HepG2 (cell line): ENCODE measurements at regions not wholly inside any gene's neighbourhood (a gene's known extent, or its start where the extent isn't known, plus 50 kb on each side); places are given as distances from the start of the nearest gene placed in this dataset.

Experiments used
- ATAC-seq: fragments of 200-7000 bp; cut with Tn5 transposase; 3 replicates; pipeline ENCODE4 v1.9.1; 2020; ENCODE audit warnings: mild to moderate bottlenecking, moderate library complexity
- BruUV-seq: library from RNA; stranded (reverse); fragments of 400-500 nt; replicated peaks from 2 replicates; lab custom pipeline; 2021; lab: Mats Ljungman, UMichigan
- CTCF ChIA-PET: fragments of 300-600 bp; formaldehyde crosslinking; extraction: SDS; loops from one replicate; lab custom pipeline; 2021; ENCODE audit warnings: low total read pairs, inconsistent platforms, low intra/inter-chr PET ratio; lab: Yijun Ruan, JAX
- POLR2A ChIA-PET: fragments of 350-600 bp; sonication (Branson Sonifier 250); formaldehyde crosslinking; loops from one replicate; lab custom pipeline; 2020; ENCODE audit warnings: antibody characterized with exemption, inconsistent platforms; lab: Yijun Ruan, JAX
- DNase-seq: peaks from one replicate; pipeline ENCODE4 v3.0.0-alpha.2; 2015; ENCODE audit warnings: low spot score
- FAIRE-seq: peaks from 3 replicates; lab custom pipeline; 2011; peaks lifted over from hg19 to GRCh38; lab: Jason Lieb, UNC
- H2AFZ ChIP-seq: one replicate; pipeline ENCODE4 v1.6.1; 2011; ENCODE audit warnings: low read length, inconsistent platforms
- H3K27ac ChIP-seq: fragments of 300-600 bp; 3 replicates; pipeline ENCODE4 v1.8.0; 2011; ENCODE audit warnings: mixed run types, mild to moderate bottlenecking, mixed read lengths, low read length, inconsistent platforms; ENCODE audit not compliant: insufficient read depth; ENCODE audit errors: extremely low read length
- H3K27me3 ChIP-seq, 2 experiments: fragments of 200-600 bp in 1 of 2; 2 replicates in 1 of 2; 3 replicates in 1 of 2; pipeline versions ENCODE4 v1.6.0 to v1.8.0; 2011; ENCODE audit warnings: low read length in 2 of 2, mild to moderate bottlenecking in 2 of 2, moderate library complexity in 2 of 2, inconsistent platforms in 1 of 2; ENCODE audit not compliant: insufficient read depth in 2 of 2, control insufficient read depth in 1 of 2
- H3K36me3 ChIP-seq, 2 experiments: fragments of 200-600 bp in 1 of 2; replicated peaks in 1 of 2; 2 replicates in 1 of 2; 3 replicates in 1 of 2; pipeline versions ENCODE4 v1.5.1 to v1.8.0; 2011; ENCODE audit warnings: low read length in 2 of 2, inconsistent platforms in 1 of 2; ENCODE audit not compliant: insufficient read depth in 2 of 2, control insufficient read depth in 1 of 2
- H3K4me1 ChIP-seq: 2 replicates; pipeline ENCODE4 v1.5.1; 2012; ENCODE audit warnings: low read length, inconsistent platforms; ENCODE audit not compliant: insufficient read depth
- H3K4me2 ChIP-seq: 2 replicates; pipeline ENCODE4 v1.6.0; 2011; ENCODE audit warnings: low read depth, low read length, inconsistent platforms
- H3K4me3 ChIP-seq, 3 experiments: fragments of 200-600 bp in 1 of 3; sonication (generic), shearing (Covaris generic) in 1 of 3; replicated peaks in 1 of 3; 2 replicates each; pipeline ENCODE4 v1.5.1; 2011 to 2016; ENCODE audit warnings: low read length in 3 of 3, inconsistent platforms in 2 of 3, low read depth in 2 of 3, mild to moderate bottlenecking in 2 of 3, control low read depth in 1 of 3, mixed read lengths in 1 of 3; ENCODE audit not compliant: insufficient read depth in 1 of 3
- H3K79me2 ChIP-seq: one replicate; pipeline ENCODE4 v1.6.1; 2011; ENCODE audit warnings: low read length, inconsistent platforms; ENCODE audit not compliant: insufficient read depth
- H3K9ac ChIP-seq: 2 replicates; pipeline ENCODE4 v1.6.0; 2011; ENCODE audit warnings: mild to moderate bottlenecking, low read depth, low read length, inconsistent platforms; ENCODE audit not compliant: insufficient read depth
- H3K9me3 ChIP-seq: 2 replicates; pipeline ENCODE4 v1.5.1; 2012; ENCODE audit warnings: mild to moderate bottlenecking, low read length
- H4K20me1 ChIP-seq: 2 replicates; pipeline ENCODE4 v1.6.0; 2011; ENCODE audit warnings: inconsistent platforms, mild to moderate bottlenecking, low read length, moderate library complexity; ENCODE audit not compliant: insufficient read depth
- ATF2 ChIP-seq: sonication (generic); formaldehyde crosslinking; IDR thresholded peaks from 2 replicates; pipeline ENCODE4 v1.4.0; 2020; ENCODE audit warnings: missing genetic modification reagents
- GATA4 ChIP-seq: sonication (generic); IDR thresholded peaks from 2 replicates; pipeline ENCODE4 v1.6.1; 2016; ENCODE audit warnings: antibody characterized with exemption, low read depth, borderline replicate concordance
- MXD1 ChIP-seq: sonication (generic); formaldehyde crosslinking; IDR thresholded peaks from 2 replicates; pipeline ENCODE4 v1.4.0; 2020; ENCODE audit warnings: mild to moderate bottlenecking, missing genetic modification reagents
- RNF219 ChIP-seq: sonication (generic); formaldehyde crosslinking; IDR thresholded peaks from 2 replicates; pipeline ENCODE4 v1.5.0; 2020; ENCODE audit warnings: mild to moderate bottlenecking, missing genetic modification reagents
- SMAD1 ChIP-seq: sonication (generic); formaldehyde crosslinking; IDR thresholded peaks from 2 replicates; pipeline ENCODE4 v1.4.0; 2020; ENCODE audit warnings: missing genetic modification reagents, low read depth, mild to moderate bottlenecking, borderline replicate concordance
- TCF7 ChIP-seq: sonication (generic); IDR thresholded peaks from 2 replicates; pipeline ENCODE4 v1.6.1; 2016; ENCODE audit warnings: antibody characterized with exemption, low read depth
- TOE1 ChIP-seq: sonication (generic); formaldehyde crosslinking; IDR thresholded peaks from 2 replicates; pipeline ENCODE4 v1.4.0; 2020; ENCODE audit warnings: mild to moderate bottlenecking, missing genetic modification reagents
- ZNF761 ChIP-seq: sonication (generic); formaldehyde crosslinking; conservative IDR thresholded peaks from 2 replicates; pipeline ENCODE4 v1.4.0; 2020; ENCODE audit warnings: mild to moderate bottlenecking, missing genetic modification reagents
- WGBS: methylation state at CpG from one replicate; pipeline ENCODE4 v1.1.6; 2017; ENCODE audit warnings: low lambda C conversion rate; 5-methylcytosine and 5-hydroxymethylcytosine counted together
- in situ Hi-C: cut with HindIII; loops from 2 replicates; pipeline ENCODE4 v1.10.0; 2017; ENCODE audit warnings: low pct_unique_long_range_greater_than_20kb; ENCODE audit not compliant: extremely low pct_ligation_motif_present
- intact Hi-C: fragments of 100-400 bp; cut with micrococcal nuclease; formaldehyde crosslinking; loops from one replicate; pipeline ENCODE4 v1.10.0; 2022; ENCODE audit not compliant: unreplicated experiment

GRCh38 chr11:10622957-10623791, 54.7 kb upstream of the LYVE1 start:
- DNase-seq, result no peak
- Histone ChIP-seq H3K9me3 (no peaks in the 10 kb centered on the region), H3K36me3 (no peaks in the 10 kb centered on the region), H3K79me2 (no peaks in the 10 kb centered on the region), H3K4me2 (no peak overlapping the region), H3K27me3 (peaks cover 10 to 25% of the 10 kb centered on the region in 2 experiments), H2AFZ (no peak overlapping the region), H3K4me1 (no peaks in the 10 kb centered on the region), H3K27ac (no peak overlapping the region), H3K9ac (no peak overlapping the region), H4K20me1 (no peaks in the 10 kb centered on the region), H3K4me3 (no peak overlapping the region)
- CTCF ChIA-PET, result interaction anchor here (2.0 kb wide), 1 partner anchor 113 kb away, joined by 21 read pairs; no protein-coding TSS in a partner anchor
- in situ Hi-C loops (loop anchor here (5.0 to 10.0 kb wide), 2 partner anchors 114 to 218 kb away; no protein-coding TSS in a partner anchor), intact Hi-C loops (no loop called here)
- no TSS peak for BruUV-seq
- WGBS, result 20% methylated on average over 12 of the region's 12 CpGs
- TF ChIP-seq TCF7 (no peak), ATF2 (CRISPR knock-in tag) (no peak), ZNF761 (CRISPR knock-in tag) (no peak), TOE1 (CRISPR knock-in tag) (no peak), GATA4 (no peak), SMAD1 (CRISPR knock-in tag) (no peak), MXD1 (CRISPR knock-in tag) (no peak), RNF219 (CRISPR knock-in tag) (no peak)
- no peak for FAIRE-seq
- no peak for ATAC-seq
- POLR2A ChIA-PET, result no interaction called here
